ENCODE measurements at regions not wholly inside any gene's neighbourhood (a gene's known extent, or its start where the extent isn't known, plus 50 kb on each side); places are given as distances from the start of the nearest gene placed in this dataset.
A peak's percentile ranks its signal among the peaks of the same experiment; 100 is the strongest.

GRCh38 chr17:73754886-73755400 is 110.7 kb upstream of the SDK2 start:
- DNase-seq (ENCODE audit: low read depth): no peak

GRCh38 chr17:73757420-73757819 is 113.2 kb upstream of the SDK2 start:
- DNase-seq (ENCODE audit: low read depth): no peak

DNA sequence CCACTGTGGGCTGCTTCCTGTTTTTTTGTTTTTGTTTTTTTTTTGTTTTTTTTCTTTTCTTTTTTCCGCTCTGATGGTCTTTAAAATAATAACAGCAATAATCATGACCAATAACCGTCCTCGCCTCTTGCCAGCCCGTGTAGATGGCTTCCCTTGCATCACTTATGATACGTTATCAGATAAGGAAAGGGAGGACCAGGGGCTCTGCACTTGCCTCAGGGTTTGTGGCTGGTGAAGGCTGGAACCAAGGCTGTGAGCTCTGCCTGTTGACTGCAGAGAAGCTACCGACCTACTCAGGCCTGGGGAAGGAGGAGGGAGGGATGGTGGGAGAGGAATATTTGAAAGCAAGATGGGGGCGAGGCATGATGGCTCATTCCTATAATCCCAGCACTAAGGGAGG is 114.0 kb upstream of the SDK2 start:
- DNase-seq (ENCODE audit: low read depth): no peak

GRCh38 chr17:73759324-73759723 is 115.1 kb upstream of the SDK2 start:
- no peak for DNase-seq (ENCODE audit: low read depth)

- DNase-seq (ENCODE audit: low read depth): no peak
Measured at GRCh38 chr17:73759734-73760438, 115.6 kb upstream of the SDK2 start.

- no peak for DNase-seq (ENCODE audit: low read depth)
Measured at GRCh38 chr17:73760439-73760758, 116.2 kb upstream of the SDK2 start.

- no peak for DNase-seq (ENCODE audit: low read depth)
Measured at GRCh38 chr17:73765824-73766563, 121.7 kb upstream of the SDK2 start.

DNA sequence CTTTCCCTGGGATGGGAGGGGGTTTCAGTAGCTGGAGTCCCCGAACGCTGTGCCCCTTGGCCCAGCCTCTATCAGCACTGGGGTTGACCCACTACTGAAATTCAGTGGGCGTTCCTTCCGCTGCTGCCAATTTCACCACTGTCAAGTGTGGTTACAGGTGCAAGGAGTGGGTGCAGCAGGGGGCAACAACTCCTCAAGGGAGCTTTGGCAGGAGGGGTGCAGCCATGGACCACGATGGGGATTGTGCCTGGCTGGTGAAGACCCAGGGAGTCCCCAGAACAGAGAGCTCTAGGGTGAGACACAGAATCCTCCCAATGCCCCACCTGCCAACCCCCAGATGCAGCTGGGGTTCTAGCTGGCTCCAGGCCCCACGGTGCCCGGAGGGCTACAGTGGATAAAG is 123.5 kb upstream of the SDK2 start:
- no peak for DNase-seq (ENCODE audit: low read depth)

GRCh38 chr17:73768691-73769090 is 124.4 kb upstream of the SDK2 start:
- DNase-seq (ENCODE audit: low read depth): no peak

DNA sequence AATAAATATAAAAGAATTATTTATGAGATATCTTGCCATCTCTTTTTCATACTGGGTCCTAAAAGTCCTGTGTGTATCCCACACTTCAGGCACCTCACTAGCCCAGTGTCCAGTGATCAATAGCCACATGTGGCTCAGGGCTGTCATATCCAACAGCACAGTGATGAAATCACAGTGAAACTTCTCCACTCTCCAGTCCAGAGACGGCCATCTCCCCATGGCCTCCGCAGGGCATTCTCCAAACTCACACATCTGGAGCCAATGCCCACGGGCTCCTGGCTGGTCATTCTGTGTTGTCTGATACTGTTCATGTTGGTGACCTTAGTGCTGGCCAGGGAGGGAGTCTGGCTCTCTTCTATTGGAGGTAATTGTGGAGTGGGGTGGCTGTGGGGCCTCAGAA is 125.2 kb upstream of the SDK2 start:
- no peak for DNase-seq (ENCODE audit: low read depth)

DNA sequence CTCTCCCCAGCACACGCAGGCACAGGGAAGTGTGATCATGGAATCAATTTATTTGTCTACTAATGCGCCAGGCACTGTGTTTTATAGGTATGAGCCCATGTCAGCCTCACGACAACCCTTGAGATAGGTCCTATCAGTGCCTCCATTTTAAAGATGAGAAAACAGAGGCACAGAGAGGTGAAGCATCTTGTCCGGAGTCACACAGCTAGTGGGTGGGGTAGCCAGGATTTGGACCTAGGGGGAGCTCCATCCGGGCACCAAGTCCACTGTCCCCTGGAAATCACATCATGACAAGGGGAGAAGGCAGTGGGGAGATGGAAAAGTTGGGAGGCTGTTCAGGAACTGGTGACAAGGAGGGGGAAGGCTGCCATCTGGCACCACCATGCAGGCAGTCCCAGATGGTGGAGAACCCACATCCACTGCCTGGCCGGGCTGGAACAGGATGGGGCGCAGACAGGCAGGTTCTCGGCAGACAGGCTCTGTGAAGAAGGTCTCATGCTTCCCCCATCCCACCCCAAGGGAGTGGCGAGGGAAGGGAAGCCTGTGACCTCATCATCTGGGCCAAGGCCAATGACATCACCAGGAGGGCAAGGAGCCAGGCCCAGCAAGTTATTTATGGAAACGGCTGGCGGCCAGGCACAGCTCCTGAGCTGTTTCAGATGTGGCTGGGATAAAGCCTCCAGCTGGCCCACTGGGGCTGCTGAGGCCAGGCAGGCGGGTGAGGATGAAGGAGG is 126.0 kb upstream of the SDK2 start:
- DNase-seq (ENCODE audit: low read depth): peak; percentile 18

DNA sequence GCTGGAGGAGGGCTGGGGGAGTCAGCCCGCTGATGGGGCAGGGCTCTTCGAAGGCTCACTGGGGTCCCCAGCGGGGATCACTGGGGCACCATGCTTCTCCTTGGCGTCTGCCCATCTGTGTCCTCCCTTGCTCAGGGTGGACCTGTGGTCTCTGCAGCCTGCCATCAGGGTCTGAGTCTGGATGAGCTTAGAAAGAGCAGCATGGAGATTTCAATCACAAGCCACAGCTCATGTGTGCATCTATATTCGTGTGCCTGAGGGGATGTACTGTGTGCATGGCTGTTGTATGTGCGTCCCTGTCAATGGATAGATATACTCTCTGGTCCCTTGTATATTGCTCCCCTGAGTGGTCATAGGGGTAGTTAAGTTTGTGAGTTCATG is 126.6 kb upstream of the SDK2 start:
- DNase-seq (ENCODE audit: low read depth): no peak

- DNase-seq (ENCODE audit: low read depth): no peak
Measured at GRCh38 chr17:73772107-73772705, 128.0 kb upstream of the SDK2 start.

DNA sequence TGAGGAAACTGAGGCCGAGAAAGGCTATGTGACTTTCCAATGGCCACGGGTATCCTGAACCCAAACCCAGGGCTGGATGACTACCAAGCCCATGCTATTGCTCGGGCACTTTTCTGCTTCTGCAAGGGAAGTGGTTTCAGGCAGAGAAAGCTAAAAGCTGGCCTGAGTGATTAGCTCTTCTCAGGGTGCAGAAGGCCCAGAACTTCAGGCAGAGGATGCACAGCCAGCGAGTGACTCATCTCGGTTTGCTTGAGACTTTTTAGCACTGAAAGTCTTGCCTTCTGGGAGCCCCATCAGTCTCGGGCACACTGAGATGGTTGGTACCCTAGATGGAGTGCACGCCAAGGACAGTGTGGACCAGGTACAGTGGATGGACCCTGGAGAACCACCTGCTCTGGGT is 129.5 kb upstream of the SDK2 start:
- DNase-seq (ENCODE audit: low read depth): no peak

GRCh38 chr17:73774852-73775251 is 130.6 kb upstream of the SDK2 start:
- DNase-seq (ENCODE audit: low read depth): no peak

DNA sequence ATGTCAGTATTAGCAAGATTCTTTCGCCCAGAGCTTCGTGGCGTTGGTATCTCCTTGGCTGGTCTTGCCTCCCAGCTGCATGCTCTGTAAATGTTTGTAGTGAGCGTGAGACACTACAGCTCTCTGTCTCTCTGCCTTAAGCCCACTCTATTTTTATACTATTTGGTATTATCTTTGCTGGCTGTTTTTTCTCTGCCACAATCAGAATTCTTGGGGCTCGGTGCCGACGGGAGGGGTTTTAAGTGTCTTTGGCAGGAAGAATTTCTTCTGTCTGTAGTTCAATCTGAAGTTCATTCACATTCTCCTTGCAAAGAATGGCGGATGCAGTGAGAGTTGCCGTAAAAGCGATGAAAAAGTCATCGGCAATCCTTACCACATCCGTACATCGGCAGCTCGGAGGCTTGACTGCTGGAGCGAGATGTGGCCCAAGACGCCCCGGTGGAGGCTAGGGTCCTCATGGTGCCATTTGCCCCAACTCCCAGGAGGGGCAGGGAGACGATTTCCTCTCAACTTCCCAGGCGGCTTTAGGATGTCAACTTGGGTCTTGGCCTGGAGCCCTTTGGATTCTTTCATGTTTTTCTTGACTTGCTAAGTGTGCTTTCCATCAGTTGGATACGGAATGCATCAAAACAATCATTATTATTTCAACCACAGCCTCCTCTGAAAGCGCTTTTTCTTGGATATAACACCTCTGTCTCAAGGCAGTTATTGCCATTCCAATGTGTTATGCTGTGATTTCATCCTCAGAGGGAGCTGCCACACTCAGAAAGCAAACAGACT is 132.3 kb upstream of the SDK2 start:
- DNase-seq (ENCODE audit: low read depth): no peak

GRCh38 chr17:73777131-73777449 is 132.8 kb upstream of the SDK2 start:
- no peak for DNase-seq (ENCODE audit: low read depth)

DNA sequence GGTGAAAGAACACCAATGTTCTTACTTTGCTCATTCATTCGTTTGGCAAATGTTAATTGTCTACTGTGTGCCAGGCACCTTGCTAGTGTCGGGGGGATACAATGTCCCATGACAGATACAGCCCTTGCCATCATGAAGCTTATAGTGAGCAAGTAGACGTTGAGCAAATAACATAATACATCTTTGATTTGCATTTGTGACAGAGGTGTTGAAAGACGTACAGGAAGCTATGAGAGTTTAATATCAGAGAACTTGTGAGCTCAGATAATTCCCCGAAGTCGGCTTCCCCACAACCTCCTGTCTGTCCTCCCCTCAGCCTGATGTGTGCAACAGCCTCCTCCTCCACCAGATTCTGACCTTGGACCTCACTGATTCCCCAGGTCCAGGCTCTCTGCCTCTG is 138.0 kb upstream of the SDK2 start:
- no peak for DNase-seq (ENCODE audit: low read depth)

- no peak for DNase-seq (ENCODE audit: low read depth)
Measured at GRCh38 chr17:73782641-73783381, 138.6 kb upstream of the SDK2 start.

GRCh38 chr17:73783382-73783766 is 139.1 kb upstream of the SDK2 start:
- no peak for DNase-seq (ENCODE audit: low read depth)

GRCh38 chr17:73783945-73784603 is 139.8 kb upstream of the SDK2 start:
- DNase-seq (ENCODE audit: low read depth): no peak

Measured in non-pigmented ciliary epithelial cell (primary cell).